Esophagus muscularis mucosa (tissue), 3 donors: ENCODE measurements at regions not wholly inside any gene's neighbourhood (a gene's known extent, or its start where the extent isn't known, plus 50 kb on each side); places are given as distances from the start of the nearest gene placed in this dataset.

Source experiments
- EP300 ChIP-seq: sonication (generic); formaldehyde crosslinking; IDR thresholded peaks from one replicate; pipeline ENCODE4 v1.6.1; 2017; ENCODE audit warnings: antibody characterized with exemption
- POLR2AphosphoS5 ChIP-seq, 2 donors: sonication (generic); formaldehyde crosslinking; IDR thresholded peaks; one replicate each; pipeline ENCODE4 v1.6.1; 2017; ENCODE audit warnings: antibody characterized with exemption in 2 of 2

DNA sequence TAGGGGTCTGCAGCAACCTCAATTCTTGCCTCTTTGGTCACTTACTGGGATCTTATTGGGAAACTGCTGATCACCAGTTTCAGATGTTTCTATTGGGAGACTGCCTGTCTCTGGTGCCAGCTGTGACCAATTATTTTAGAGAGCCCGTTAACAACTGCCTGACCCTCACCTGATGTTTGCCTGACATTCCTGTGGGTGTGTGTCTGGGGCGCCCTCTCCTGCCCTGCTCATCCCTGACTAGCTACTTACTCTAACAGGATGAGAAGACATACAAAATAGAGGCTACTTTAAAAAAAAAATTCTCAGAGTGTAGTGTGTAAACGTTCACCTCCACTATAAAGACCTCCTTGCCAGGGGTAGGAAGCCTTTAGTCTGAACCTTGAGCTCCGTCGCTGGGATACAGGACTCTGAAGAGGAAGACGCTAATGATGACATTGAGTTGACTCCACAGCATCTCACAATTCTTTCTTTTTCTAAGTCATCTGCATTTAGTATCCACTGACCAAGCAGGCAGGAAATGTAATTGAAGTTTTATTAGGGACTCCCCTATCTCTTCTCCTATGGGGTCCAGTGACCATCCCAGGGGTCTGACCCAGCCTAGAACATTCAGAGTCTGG lies 54.6 kb upstream of the DDR1 start:
- TF ChIP-seq EP300, result no peak
- TF ChIP-seq POLR2AphosphoS5 (IDR thresholded peaks at IDR 0.05), result no peak
